Endothelial cell of umbilical vein (primary cell): ENCODE measurements at regions not wholly inside any gene's neighbourhood (a gene's known extent, or its start where the extent isn't known, plus 50 kb on each side); places are given as distances from the start of the nearest gene placed in this dataset.

Experiments used
- BruUV-seq: library from RNA; stranded (reverse); fragments of 400-500 nt; replicated peaks from 2 replicates; lab custom pipeline; 2021; lab: Mats Ljungman, UMichigan
- CTCF ChIA-PET: fragments of 300-600, 350-600 bp; sonication (Branson Sonifier 250); formaldehyde crosslinking; loops from one replicate; lab custom pipeline; 2021; ENCODE audit warnings: antibody characterized with exemption, inconsistent platforms; lab: Charles Lee
- POLR2A ChIA-PET: fragments of 300-600, 350-600 bp; sonication (Branson Sonifier 250); formaldehyde crosslinking; loops from one replicate; lab custom pipeline; 2021; ENCODE audit warnings: antibody characterized with exemption, inconsistent platforms; lab: Charles Lee
- DNase-seq: peaks from one replicate; pipeline ENCODE4 v3.0.0-alpha.2; 2011; ENCODE audit warnings: low read depth, low spot score
- FAIRE-seq: peaks from 2 replicates; lab custom pipeline; 2011; peaks lifted over from hg19 to GRCh38; lab: Jason Lieb, UNC
- H2AFZ ChIP-seq: 2 replicates; pipeline ENCODE4 v1.6.0; 2012; ENCODE audit warnings: low read depth, low read length, control low read depth, inconsistent platforms
- H3K27ac ChIP-seq: 2 replicates; pipeline ENCODE4 v1.5.1; 2011; ENCODE audit warnings: low read depth, mild to moderate bottlenecking, control low read depth, low read length, moderate library complexity; ENCODE audit not compliant: insufficient read depth
- H3K27me3 ChIP-seq, 2 experiments: 2 replicates each; pipeline versions ENCODE4 v1.6.0 to v1.6.1; 2011; ENCODE audit warnings: low read length in 2 of 2, mixed read lengths in 1 of 2; ENCODE audit not compliant: control insufficient read depth in 2 of 2, insufficient read depth in 2 of 2
- H3K36me3 ChIP-seq, 2 experiments: 2 replicates in 1 of 2; 3 replicates in 1 of 2; pipeline ENCODE4 v1.5.1; 2011; ENCODE audit warnings: low read length in 2 of 2, mild to moderate bottlenecking in 1 of 2, moderate library complexity in 1 of 2; ENCODE audit not compliant: control insufficient read depth in 2 of 2, insufficient read depth in 2 of 2; ENCODE audit errors: extremely low read depth in 1 of 2
- H3K4me1 ChIP-seq: 3 replicates; pipeline ENCODE4 v1.5.1; 2011; ENCODE audit warnings: mild to moderate bottlenecking, low read length; ENCODE audit not compliant: control insufficient read depth, insufficient read depth; ENCODE audit errors: extremely low read depth
- H3K4me2 ChIP-seq: 2 replicates; pipeline ENCODE4 v1.6.1; 2011; ENCODE audit warnings: low read length, control low read depth, mixed read lengths; ENCODE audit not compliant: insufficient read depth
- H3K4me3 ChIP-seq, 3 experiments: fragments of 200-600 bp in 1 of 3; sonication (generic), shearing (Covaris generic) in 1 of 3; replicated peaks in 1 of 3; 2 replicates each; pipeline ENCODE4 v1.5.1; 2011 to 2016; ENCODE audit warnings: control low read depth in 3 of 3, low read length in 3 of 3, mild to moderate bottlenecking in 2 of 3, inconsistent platforms in 1 of 3, low read depth in 1 of 3, moderate library complexity in 1 of 3; ENCODE audit not compliant: insufficient read depth in 1 of 3
- H3K79me2 ChIP-seq: 2 replicates; pipeline ENCODE4 v1.6.0; 2012; ENCODE audit warnings: low read length, inconsistent platforms; ENCODE audit not compliant: control insufficient read depth, insufficient read depth
- H3K9ac ChIP-seq: replicated peaks from 2 replicates; pipeline ENCODE3; 2011; ENCODE audit warnings: low read length, control low read depth; ENCODE audit not compliant: insufficient read depth; ENCODE audit errors: extremely low read depth
- H3K9me1 ChIP-seq: replicated peaks from 3 replicates; pipeline ENCODE4 v1.6.0; 2011; ENCODE audit warnings: mild to moderate bottlenecking, low read length; ENCODE audit not compliant: control insufficient read depth, insufficient read depth; ENCODE audit errors: extremely low read depth
- H3K9me3 ChIP-seq: replicated peaks from 2 replicates; pipeline ENCODE4 v1.5.1; 2012; ENCODE audit warnings: low read length, inconsistent platforms; ENCODE audit not compliant: control insufficient read depth, insufficient read depth
- H4K20me1 ChIP-seq: replicated peaks from 2 replicates; pipeline ENCODE3; 2011; ENCODE audit warnings: mild to moderate bottlenecking, low read length; ENCODE audit not compliant: control insufficient read depth, insufficient read depth; ENCODE audit errors: extremely low read depth
- CTCF ChIP-seq, 2 donors: IDR thresholded peaks; 1 replicate in 1 of 2; 2 replicates in 1 of 2; pipeline ENCODE4 v1.5.1; 2011; ENCODE audit warnings: low read length in 2 of 2, mild to moderate bottlenecking in 2 of 2, moderate library complexity in 2 of 2, control low read depth in 1 of 2, inconsistent platforms in 1 of 2, low read depth in 1 of 2; ENCODE audit not compliant: insufficient read depth in 1 of 2; ENCODE audit errors: extremely low read depth in 1 of 2
- EZH2 ChIP-seq: IDR thresholded peaks from 2 replicates; pipeline ENCODE4 v1.6.1; 2012; ENCODE audit warnings: borderline replicate concordance, low read depth, mild to moderate bottlenecking, moderate library complexity, low read length, inconsistent platforms; ENCODE audit not compliant: severe bottlenecking
- FOS ChIP-seq: IDR thresholded peaks from 2 replicates; pipeline ENCODE4 v1.6.1; 2011; ENCODE audit warnings: mild to moderate bottlenecking, low read length, moderate library complexity, borderline replicate concordance; ENCODE audit not compliant: insufficient read depth
- GATA2 ChIP-seq: IDR thresholded peaks from 2 replicates; pipeline ENCODE4 v1.7.0; 2011; ENCODE audit warnings: low read depth, mild to moderate bottlenecking, moderate library complexity, mixed read lengths, low read length; ENCODE audit not compliant: insufficient read length, insufficient read depth
- JUN ChIP-seq: IDR thresholded peaks from 2 replicates; pipeline ENCODE4 v1.6.1; 2011; ENCODE audit warnings: borderline replicate concordance, low read depth; ENCODE audit not compliant: insufficient read length, insufficient read depth
- MYC ChIP-seq: IDR thresholded peaks from one replicate; pipeline ENCODE4 v1.6.1; 2011; ENCODE audit warnings: mild to moderate bottlenecking, low read depth, low read length
- POLR2A ChIP-seq: IDR thresholded peaks from 2 replicates; pipeline ENCODE4 v1.6.1; 2012; ENCODE audit warnings: low read depth, mild to moderate bottlenecking, control low read depth, low read length
- POLR2AphosphoS5 ChIP-seq: IDR thresholded peaks from 2 replicates; pipeline ENCODE4 v1.6.1; 2012; ENCODE audit warnings: low read depth, mild to moderate bottlenecking, control low read depth, low read length, moderate library complexity; ENCODE audit not compliant: insufficient read depth
- dilution Hi-C: fragments of 300-500 bp; cut with MboI; formaldehyde crosslinking; loops from one replicate; pipeline ENCODE4 v1.15.0; 2019; ENCODE audit warnings: low sequenced_read_pairs; ENCODE audit not compliant: extremely low pct_ligation_motif_present
- intact Hi-C: fragments of 100-400 bp; cut with micrococcal nuclease; formaldehyde crosslinking; loops from one replicate; pipeline ENCODE4 v1.10.0; 2022
- TF ChIP-seq, protein P1 (sequence below): IDR thresholded peaks from 2 replicates; pipeline ENCODE4 v1.6.1; 2011; ENCODE audit not compliant: insufficient read depth, insufficient read length

DNA sequence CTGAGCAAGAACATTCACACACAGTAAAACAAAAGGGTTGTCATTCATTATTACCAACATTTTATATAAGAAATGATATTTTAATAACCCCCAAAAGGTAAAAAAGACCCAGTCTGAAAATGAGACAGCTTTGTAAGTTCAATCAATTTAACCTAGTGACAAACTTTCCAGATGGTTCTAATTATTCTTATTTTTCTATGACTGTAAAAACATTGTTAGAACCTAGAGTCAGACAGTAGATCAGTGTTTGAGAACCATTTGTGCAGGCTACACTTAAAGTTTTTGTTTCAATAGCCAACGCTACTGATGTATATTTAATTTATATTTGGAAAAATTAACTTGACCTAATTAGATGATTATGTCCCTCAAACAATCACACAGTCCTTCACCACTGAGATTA, 708.4 kb upstream of the CBLB start:
- CTCF ChIA-PET = no interaction called here
- Histone ChIP-seq H2AFZ (no peak overlapping the region), H3K4me3 (no peak overlapping the region), H3K9me1 (no peaks in the 10 kb centered on the region), H4K20me1 (no peaks in the 10 kb centered on the region), H3K4me1 (no peaks in the 10 kb centered on the region), H3K27me3 (no peaks in the 10 kb centered on the region), H3K9ac (no peak overlapping the region), H3K9me3 (no peaks in the 10 kb centered on the region), H3K79me2 (no peaks in the 10 kb centered on the region), H3K4me2 (no peak overlapping the region), H3K36me3 (no peaks in the 10 kb centered on the region), H3K27ac (no peak overlapping the region)
- BruUV-seq = no TSS peak
- DNase-seq = no peak
- dilution Hi-C loops (no loop called here), intact Hi-C loops (no loop called here)
- FAIRE-seq = no peak
- no peak for TF ChIP-seq GATA2
- no peak for TF ChIP-seq FOS
- TF ChIP-seq, protein P1, sequence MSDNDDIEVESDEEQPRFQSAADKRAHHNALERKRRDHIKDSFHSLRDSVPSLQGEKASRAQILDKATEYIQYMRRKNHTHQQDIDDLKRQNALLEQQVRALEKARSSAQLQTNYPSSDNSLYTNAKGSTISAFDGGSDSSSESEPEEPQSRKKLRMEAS = no peak
- TF ChIP-seq JUN = no peak
- TF ChIP-seq EZH2 = no peak
- TF ChIP-seq MYC = no peak
- TF ChIP-seq CTCF (IDR thresholded peaks at IDR 0.05; ENCODE audit: extremely low read depth in 1 of 2, insufficient read depth in 1 of 2, low read depth in 1 of 2, low read length in 2 of 2) = no peak
- no peak for TF ChIP-seq POLR2AphosphoS5
- TF ChIP-seq POLR2A = no peak
- POLR2A ChIA-PET = no interaction called here
